Erythroblast (primary cell): ENCODE measurements at regions not wholly inside any gene's neighbourhood (a gene's known extent, or its start where the extent isn't known, plus 50 kb on each side); places are given as distances from the start of the nearest gene placed in this dataset.

Experiments used
- DNase-seq, 2 experiments: peaks; one replicate each; lab custom pipeline; 2025; lab: John Stamatoyannopoulos, UW
- GATA1 ChIP-seq: IDR thresholded peaks from 2 replicates; pipeline ENCODE4 v1.6.1; 2011; ENCODE audit warnings: low read depth, mild to moderate bottlenecking, control low read depth, low read length, moderate library complexity
- POLR2A ChIP-seq: IDR thresholded peaks from 2 replicates; pipeline ENCODE4 v1.6.1; 2011; ENCODE audit warnings: mild to moderate bottlenecking, low read length

GRCh38 chr1:198901266-198901665 lies 262.4 kb downstream of the PTPRC start:
- no peak for TF ChIP-seq GATA1
- no peak for DNase-seq

GRCh38 chr1:198902655-198903054 lies 263.8 kb downstream of the PTPRC start:
- no peak for TF ChIP-seq GATA1
- no peak for TF ChIP-seq POLR2A

GRCh38 chr1:198903203-198903602 lies 264.4 kb downstream of the PTPRC start:
- no peak for TF ChIP-seq GATA1
- no peak for TF ChIP-seq POLR2A
- no peak for DNase-seq

More at GRCh38 chr1:198902655-198903054, 263.8 kb downstream of the PTPRC start:
- DNase-seq = no peak

- no peak for TF ChIP-seq GATA1
- DNase-seq = no peak
Observed at GRCh38 chr1:198903621-198904020, 264.8 kb downstream of the PTPRC start.

- no peak for TF ChIP-seq POLR2A
- TF ChIP-seq GATA1 = no peak
- no peak for DNase-seq
Observed at GRCh38 chr1:198904321-198904720, 265.5 kb downstream of the PTPRC start.

- no peak for DNase-seq
- no peak for TF ChIP-seq GATA1
- TF ChIP-seq POLR2A = no peak
Observed at GRCh38 chr1:198906739-198907422, 268.0 kb downstream of the PTPRC start.

- TF ChIP-seq POLR2A = no peak
- TF ChIP-seq GATA1 = no peak
Observed at GRCh38 chr1:198907423-198907746, 268.5 kb downstream of the PTPRC start.

GRCh38 chr1:198908995-198909394 lies 270.2 kb downstream of the PTPRC start:
- DNase-seq = no peak
- TF ChIP-seq POLR2A = no peak
- no peak for TF ChIP-seq GATA1

More at GRCh38 chr1:198907423-198907746, 268.5 kb downstream of the PTPRC start:
- DNase-seq = no peak

- TF ChIP-seq GATA1 = no peak
- no peak for TF ChIP-seq POLR2A
- no peak for DNase-seq
Observed at GRCh38 chr1:198909973-198910372, 271.1 kb downstream of the PTPRC start.

- no peak for DNase-seq
- TF ChIP-seq GATA1 (no peak), POLR2A (no peak)
Observed at GRCh38 chr1:198910816-198911215, 272.0 kb downstream of the PTPRC start.

- no peak for DNase-seq
- TF ChIP-seq GATA1 = no peak
- TF ChIP-seq POLR2A = no peak
Observed at GRCh38 chr1:198912046-198912445, 273.2 kb downstream of the PTPRC start.

GRCh38 chr1:198913667-198914066 lies 274.8 kb downstream of the PTPRC start:
- TF ChIP-seq GATA1 = no peak
- TF ChIP-seq POLR2A = no peak

GRCh38 chr1:198915327-198916231 lies 276.7 kb downstream of the PTPRC start:
- TF ChIP-seq GATA1 (no peak), POLR2A (no peak)
- DNase-seq = no peak

More at GRCh38 chr1:198913667-198914066, 274.8 kb downstream of the PTPRC start:
- no peak for DNase-seq

GRCh38 chr1:198917226-198917625 lies 278.4 kb downstream of the PTPRC start:
- TF ChIP-seq POLR2A = no peak
- TF ChIP-seq GATA1 = no peak
- no peak for DNase-seq

- no peak for DNase-seq
- TF ChIP-seq GATA1 = no peak
- TF ChIP-seq POLR2A = no peak
Observed at GRCh38 chr1:198918920-198919319, 280.1 kb downstream of the PTPRC start.
